IPS DF 4.7 (cell line): ENCODE measurements at regions not wholly inside any gene's neighbourhood (a gene's known extent, or its start where the extent isn't known, plus 50 kb on each side); places are given as distances from the start of the nearest gene placed in this dataset.
"Not testable (repeated sequence)": the region's sequence is repeated elsewhere in the genome, so short reads cannot be mapped to it uniquely, and the experiment has no call there.

ENCODE experiments used
- DNase-seq: peaks from one replicate; pipeline ENCODE4 v3.0.0-alpha.2; 2013; ENCODE audit warnings: low spot score; ENCODE audit errors: extremely low read depth

DNA sequence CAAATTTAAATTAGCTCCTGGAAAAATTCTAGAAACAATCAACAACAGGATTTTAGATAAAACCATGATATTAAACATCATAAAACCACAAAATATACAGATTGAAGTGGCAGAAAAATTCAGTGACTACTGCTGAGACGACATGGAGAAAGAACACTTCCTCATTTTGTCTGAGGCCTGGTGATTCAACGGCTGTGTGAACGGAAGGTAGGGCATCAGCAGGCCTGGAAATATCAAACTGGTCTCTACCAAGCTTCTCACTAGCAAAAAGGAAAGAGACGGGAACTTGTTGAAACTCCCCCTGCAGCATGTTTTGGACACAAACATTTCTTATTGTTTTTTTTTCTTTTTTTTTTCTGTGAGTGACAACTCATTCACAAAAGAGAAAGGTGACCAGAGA, 58.0 kb upstream of the AHI1 start:
- DNase-seq = no peak

DNA sequence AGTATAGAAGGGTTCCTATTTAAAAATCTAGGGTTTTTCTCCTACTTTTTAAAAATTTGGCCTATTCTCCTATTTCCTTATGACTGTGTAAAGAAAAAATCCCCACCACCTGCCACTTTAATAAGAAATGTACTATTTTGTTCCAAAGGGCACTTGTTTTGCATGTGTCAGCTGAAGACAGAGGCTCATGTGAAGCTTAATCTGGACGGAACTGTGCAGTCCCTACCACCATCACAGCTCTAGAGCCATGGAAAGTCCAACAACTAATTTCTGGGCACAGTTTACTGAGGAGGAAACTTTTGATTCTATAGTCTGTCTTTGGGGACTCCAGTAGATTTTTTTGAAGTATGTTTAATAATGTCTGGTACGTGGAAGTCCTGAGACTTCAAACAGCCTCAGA, 60.0 kb upstream of the AHI1 start:
- DNase-seq = no peak

DNA sequence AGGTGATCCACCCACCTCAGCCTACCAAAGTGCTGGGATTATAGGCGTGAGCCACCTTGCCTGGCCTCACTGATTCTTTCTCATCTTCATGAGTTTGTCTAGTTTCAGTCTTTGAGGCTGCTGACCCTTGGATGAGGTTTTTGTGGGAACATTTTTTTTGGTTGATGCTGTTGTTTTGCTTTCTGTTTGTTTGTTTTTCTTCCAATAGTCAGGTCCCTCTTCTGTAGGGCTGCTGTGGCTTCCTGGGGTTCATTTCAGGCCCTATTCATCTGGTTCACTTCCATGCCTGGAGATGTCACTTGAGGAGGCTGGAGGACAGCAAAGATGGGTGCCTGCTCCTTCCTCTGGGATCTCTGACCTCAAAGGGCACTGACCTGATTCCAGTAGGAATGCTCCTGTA, 68.1 kb upstream of the AHI1 start:
- not testable (repeated sequence) for DNase-seq

DNA sequence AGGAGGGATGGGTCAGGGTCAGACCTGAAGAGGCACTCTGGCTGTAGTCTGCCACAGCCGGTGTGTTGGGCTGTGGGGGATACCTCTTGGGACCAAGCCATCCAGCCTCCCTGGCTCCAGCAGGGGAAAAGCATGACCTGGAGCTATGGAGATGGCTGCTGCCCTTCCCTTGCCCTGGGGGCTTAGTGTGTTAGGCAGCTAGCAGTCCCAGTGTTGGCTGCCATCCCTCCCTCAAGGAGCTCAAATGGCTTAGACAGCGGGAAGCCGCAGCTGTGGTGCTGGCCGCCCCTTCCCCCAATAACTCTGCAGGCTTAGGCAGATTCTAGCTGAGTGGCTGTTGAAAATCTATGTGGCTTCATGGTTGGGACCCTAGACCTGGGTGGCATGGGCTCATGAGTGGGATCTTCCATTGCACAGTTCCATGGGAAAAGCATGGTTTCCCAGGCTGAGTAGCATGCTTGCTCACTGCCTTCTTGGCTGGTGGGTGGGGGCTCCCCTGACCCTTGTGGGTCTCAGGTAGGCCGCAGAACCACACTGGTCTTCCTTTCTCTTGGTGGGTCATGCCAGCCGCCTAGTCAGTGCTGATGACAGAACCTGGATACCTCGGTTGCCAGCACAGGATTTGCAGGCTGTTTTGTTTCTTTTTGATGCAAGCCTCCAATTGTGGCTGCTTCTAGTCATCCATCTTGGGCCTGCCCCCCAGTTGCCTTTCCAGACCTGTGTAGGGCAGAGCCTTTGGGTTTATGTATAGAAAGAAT, 69.0 kb upstream of the AHI1 start:
- no peak for DNase-seq

DNA sequence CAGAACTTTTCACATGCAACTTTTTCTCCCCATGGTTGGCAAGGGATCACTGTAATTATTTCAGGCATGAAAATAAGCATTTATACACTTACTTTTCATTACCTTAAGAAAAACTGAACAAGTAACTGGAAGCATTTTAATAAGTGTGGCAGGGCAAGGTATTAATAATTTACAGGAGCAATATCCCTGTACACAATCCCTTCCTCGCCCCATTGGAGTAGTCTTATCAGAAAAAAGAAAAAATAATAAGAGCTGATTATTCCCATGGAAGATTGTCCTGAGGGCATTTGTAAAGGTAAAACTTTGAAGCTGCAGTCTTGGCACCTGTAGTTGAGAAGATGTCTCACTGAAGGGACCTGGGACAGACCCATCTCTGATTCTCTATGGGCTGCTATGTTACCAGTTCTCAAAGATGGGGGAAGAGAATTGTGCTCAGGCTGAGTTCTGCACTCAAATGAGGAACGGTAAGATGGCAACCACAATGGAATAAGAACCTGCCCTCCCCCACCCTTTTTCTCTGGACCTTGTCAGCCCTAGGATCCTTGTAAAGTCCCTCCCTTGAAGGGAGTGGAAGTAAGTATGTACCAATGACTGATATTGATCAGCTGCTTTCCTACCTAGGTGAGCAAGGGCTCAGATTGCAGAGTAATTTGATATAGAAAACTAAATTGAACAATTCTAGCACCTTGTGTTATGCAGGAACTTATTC, 70.0 kb upstream of the AHI1 start:
- DNase-seq = no peak

DNA sequence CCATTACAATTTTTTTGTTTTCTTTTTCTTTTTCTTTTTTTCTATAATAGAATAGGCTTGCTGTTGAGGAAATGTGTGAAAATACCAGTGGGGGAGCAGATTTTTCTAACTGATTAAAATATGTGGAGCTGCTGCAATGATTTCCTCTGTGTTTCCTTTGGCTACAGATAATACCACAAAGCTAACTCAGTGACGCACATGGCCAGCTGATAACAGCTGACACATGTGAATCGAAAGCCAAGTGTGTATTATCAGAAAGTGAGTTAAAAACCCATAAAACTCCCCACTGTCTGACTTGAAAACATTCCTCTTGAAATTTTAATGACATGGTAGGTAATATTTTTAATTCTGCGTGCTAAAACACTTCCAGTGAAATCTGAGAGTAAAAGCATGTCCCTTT, 70.8 kb upstream of the AHI1 start:
- no peak for DNase-seq

DNA sequence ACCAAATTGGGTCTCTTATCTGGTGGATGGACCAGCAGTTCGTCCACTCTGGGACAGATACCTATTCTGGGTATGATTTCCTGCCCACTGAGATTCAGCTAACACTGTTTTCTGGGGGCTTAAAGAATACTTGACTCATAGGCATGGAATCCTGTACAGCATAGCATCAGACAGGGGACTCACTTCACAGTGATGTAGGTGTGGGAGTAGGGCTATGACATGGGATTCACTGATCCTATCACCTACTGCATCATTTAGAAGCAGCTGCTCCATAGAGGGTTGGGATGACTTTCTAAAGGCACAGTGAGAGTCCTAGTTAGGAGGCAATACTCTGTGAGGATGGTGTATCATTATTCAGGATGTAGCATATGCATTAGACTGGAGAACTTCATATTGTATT, 74.5 kb upstream of the AHI1 start:
- no peak for DNase-seq

DNA sequence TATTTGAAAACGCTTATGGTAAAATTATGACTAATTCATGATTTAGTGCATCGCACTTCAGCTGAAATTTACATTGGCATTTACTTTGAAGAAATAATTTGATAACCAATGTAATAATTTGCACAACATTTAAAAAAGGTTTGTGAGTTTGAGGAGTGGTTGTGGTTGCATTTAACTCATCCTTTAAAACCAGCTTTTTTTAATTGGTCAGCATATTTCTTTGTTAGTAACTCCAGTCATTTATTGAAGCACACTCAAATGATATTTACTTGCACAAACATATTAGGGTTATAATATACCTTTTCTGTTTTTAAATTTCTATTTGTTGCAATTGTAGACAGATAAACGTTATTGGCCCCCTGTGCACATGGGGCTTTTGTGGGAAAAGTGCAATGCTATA, 78.1 kb upstream of the AHI1 start:
- no peak for DNase-seq

DNA sequence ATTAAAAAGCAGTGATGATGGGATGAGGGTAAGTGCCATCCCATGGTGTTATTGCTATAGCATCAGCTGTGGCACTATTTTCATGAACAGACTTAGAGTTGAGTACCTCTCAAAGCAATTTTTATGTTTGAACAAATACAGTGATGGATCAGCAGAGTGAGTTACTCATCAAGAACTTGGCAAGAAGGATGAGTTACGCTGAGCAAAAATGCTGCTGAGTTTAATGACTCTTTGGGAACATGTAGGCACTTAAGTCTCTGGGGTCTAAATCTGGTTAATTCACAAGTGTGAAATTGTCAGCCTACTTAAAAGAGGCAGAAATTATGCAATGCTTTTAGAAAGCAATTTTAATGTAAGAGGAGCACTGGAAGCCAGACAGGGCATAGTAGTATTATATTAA, 78.5 kb upstream of the AHI1 start:
- DNase-seq = no peak

DNA sequence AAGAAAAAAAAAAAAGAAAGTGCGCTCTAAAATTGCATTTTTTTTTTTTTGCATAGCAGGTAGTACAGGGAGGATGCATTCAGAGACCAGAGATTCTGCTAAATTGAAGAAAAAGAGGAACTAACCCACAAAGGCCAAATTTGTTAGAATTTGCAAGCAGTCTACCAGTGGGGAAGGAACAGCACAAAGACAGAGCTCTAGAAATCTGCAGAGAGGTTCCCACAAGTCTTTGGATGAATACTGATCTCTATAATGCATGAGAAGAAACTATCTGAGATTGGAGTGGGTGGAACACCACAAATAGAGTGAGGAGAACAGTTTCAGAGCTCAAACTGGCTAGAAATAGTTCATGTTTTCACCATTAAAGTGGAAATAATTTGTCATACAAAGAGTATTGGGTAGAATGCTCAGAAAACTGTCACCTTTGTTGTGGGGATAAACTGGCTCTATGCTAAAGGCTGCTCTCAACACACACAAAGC, 79.6 kb upstream of the AHI1 start:
- DNase-seq = no peak

DNA sequence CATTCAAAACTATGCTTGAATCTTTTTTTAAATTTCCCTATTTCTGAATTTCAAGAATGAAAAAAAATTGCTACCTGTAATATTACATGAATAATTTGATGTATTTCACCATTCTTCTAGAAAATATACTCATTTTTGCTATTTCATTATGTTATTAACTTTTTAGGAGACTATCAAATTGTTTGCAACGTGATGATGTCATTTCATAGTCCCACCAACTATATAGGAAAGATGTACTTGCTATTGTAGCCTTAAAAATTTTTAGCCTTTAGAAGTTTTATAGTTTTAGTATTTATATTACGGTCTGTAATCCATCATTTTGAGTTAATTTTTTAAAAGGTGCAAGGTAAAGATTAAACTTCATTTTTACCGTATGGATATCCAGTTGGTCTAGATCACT, 81.4 kb upstream of the AHI1 start:
- no peak for DNase-seq

DNA sequence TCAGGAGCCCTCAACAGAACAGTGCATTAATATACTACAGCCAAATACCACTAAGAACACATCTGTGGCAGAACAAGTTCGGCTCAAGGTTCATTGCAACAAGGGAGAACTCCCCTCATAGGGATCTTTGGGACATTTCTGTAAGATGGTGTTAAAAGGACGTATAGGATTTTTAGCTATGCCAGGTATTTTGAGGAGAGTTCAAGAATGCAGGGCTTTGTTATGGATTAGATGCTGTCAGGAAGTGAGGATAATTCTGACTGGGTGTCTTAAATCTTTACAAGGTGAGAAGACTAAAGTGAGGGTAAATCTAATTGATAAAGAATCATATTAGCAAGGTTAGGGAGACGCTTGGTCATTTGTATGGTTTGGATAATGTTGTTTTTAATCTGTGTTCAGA, 83.7 kb upstream of the AHI1 start:
- peak; percentile 44 for DNase-seq

DNA sequence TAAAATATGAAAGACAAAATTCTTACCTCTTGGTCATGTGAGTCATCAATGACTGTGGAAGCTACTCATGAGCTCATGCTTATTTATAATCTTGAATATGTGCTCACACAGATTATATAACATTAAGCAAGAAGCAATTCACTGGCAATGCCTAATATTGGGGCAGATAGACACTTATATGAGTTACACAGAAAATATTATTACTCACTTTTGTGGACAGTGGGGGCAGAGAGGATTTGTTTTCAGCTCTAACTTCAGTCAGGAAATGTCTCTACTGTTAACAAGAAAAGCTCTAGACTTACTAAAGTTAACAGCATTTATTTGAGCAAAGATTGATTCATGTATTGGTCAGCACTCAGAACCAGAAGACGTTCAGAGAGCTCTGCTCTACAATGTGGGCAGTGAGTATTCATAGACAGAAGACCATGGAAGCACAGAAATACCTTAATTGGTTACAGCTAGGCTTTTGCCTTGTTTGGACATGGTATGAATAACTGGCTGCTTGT, 85.8 kb upstream of the AHI1 start:
- DNase-seq = no peak

DNA sequence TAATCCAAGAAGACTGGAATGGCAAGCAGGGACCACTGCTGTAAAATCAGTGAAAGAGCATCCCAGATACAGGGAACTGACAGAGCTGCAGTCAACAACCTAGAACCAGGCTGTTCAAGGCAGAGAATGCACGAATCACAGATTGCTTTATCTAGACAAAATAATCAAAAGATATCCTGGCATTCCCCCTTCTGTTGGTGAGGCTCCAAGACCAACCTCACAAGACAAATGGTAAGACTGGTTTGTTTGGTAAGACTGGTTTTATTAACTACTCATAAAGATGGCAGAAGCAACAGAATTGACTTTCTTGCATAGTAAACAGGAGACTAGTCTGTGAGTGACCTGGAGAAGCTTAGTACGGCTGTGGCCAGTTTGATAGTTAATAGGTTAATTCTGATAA, 88.8 kb upstream of the AHI1 start:
- no peak for DNase-seq

DNA sequence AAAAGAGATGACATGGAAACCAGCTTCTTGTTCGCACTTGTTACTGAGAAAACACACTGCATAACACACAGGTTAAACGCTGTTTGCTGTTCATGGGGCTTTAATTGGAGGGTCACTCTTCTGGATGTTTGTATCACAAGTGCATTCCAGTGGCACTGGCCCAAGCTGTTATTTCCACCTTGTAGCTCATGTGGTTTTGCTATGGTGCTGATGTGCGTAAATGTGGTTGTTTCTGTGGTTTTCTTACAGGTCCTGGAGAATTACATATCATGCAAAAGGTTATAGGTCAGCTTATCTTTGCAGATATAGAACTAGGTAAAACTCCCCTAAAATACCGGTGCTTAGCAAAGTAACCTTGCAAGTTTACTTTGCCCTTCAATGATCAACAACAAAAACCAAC, 89.3 kb upstream of the AHI1 start:
- DNase-seq = no peak

DNA sequence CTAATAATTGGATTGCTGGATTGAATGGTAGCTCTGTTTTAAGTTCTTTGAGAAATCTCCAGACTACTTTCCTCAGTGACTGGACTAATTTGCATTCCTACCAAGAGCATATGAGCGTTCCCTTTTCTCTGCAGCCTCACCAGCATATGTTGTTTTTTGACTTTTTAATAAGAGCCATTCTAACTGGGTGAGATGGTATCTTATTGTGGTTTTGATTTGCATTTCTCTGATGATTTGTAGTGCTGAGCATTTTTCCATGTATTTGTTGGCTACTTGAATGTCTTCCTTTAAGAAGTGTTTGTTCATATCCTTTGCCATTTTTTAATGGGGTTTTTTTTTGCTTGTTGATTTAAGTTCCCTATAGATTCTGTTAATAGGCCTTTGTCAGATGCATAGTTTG, 94.7 kb upstream of the AHI1 start:
- DNase-seq = no peak

DNA sequence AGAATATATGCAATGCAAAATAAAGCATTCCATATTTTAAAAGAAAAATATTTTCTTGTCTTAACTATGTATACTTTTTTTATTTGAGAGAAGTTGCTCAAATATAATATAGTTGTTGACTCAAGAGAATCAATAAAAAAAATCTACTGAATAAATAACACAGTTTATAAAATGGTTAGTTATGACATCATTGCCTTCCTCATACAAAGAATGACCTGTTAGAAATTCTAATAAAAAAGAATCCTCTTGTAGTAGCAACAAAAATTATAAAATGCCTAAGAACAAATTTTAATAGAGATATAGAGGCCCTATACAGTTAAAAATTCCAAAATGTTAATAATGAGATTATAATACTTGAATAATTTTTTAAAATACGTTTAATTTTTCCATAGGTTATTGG, 96.5 kb upstream of the AHI1 start:
- DNase-seq = no peak

DNA sequence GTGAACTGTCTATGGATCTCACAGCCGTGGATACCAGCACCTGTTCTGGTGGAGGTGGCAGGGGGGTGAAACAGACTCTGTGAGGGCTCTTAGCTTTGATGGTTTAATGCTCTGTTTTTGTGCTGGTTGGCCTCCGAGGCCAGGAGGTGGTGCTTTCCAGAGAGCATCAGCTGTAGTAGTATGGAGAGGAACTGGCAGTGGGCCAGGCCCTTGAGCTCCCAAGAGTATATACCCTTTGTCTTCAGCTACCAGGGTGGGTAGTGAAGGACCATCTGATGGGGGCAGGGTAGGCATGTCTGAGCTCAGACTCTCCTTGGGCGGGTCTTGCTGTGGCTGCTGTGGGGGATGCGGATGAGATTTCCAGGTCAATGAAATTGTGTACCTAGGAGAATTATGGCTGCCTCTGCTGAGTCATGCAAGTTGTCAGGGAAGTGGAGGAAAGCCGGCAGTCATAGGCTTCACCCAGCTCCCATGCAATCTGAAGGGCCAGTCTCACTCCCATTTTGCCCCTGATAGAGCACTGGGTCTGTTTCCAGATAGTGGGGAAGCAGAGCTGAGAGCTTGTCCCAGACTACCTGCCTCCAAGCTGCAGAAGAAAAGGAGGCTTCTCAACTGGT, 102.7 kb upstream of the AHI1 start:
- DNase-seq = no peak

DNA sequence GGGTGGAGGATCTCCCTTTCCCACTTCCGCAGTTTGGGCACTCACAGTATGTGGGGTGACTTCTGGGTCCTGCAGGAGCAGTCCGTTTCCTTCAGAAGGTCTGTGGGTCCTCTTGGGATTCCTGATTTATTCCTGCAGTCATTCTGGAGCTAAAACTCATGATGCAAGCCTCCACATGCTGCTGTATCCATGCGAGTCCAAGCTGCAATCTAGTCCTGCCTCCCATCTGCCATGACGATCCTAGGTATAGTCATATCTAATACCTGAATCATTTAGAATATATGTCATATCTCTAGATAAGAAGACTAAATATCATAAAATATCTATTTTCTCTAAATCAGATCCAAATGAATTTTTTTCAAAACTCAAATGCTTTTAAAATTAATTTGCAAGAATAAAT, 103.4 kb upstream of the AHI1 start:
- no peak for DNase-seq

DNA sequence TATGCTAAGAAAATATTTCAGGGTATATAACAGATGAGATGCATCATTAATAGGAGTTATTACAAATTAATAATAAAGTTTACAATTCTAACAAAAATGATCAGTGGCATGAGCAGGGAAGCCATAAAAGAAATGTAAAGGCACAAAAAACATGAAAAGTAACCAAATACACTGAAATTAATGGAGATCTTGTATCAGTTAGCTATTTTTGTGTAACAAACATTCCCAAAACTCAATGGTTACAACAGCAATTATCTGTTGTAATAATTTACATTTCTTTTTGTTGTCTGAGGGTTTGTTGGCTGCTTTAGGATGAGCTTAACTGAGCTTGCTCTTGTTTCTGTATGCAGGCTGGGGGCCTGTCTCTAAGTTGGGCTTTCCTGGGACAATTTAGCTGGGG, 104.3 kb upstream of the AHI1 start:
- no peak for DNase-seq

DNA sequence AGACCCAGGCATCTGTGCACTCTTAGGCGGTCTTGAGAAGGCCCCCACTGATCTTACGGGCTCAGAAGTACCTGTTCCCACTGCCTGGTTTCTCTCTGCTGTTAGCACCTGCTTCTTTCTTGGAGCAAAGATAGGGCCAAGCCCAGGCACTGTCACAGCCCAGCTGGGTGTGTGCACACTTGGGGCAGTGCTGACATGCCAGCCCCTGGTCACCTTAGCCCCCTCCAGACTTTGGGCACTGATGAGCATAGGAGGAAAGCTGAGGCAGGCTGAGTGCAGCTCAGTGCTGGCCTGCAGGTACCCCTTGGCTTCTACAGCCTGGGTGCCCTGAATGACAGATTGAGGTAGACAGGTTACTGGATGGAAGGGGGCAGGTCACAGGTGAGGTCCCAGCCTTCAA, 105.7 kb upstream of the AHI1 start:
- no peak for DNase-seq

DNA sequence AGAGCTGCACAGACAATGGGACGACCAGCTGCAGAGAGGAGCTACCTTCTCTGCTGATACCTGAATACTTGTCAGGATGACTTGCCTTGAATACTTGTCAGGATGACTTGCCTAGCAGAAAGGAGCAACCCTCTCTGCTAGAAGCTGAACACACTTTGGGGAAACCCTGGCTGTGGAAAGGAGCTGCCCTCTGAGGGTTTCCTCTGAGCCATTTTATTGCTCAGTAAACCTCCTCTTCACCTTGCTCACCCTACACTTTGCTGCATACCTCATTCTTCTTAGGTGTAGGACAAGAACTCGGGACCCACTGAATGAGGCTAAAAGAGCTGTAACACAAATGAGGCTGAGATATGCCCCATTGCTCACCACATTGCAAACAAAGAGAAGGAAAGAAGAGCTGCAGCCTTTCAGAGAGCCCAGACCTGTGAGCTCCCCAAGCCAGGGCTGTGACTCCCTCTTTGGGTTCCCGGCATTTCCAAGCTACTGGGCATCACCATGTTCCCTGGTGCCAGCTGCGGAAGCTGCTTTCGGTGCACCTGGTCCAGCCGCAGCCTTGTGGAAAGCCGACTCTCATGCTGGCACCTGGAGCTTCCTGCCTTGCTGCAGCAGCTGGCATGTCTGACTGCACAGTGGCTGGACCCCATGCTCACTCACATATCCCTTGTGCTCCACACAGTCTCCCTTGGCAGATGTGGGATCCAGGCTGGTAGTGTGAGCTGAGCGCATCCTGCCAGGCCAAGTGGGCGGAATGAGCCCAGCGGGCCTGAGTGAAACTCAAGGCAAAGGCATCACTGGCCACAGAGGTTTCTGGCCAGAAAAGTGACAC, 106.7 kb upstream of the AHI1 start:
- DNase-seq = no peak
